ENCODE measurements at regions not wholly inside any gene's neighbourhood (a gene's known extent, or its start where the extent isn't known, plus 50 kb on each side); places are given as distances from the start of the nearest gene placed in this dataset.

DNA sequence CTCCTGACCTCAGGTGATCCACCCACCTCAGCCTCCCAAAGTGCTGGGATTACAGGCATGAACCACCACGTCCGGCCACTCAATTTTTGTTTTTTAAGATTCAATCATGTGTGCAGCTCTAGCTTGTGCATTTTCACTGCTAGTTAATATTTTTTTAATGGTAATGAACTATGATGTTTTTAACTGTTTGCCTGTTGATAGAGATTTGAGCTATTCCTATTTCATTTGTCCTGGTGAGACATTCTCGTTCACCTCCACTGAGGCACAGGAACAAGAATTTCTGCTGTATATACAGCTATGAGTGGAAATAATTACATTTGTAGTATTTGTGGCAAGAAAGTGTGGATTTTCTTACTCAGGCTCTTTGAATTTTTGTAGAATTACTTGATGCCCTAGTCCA, 137.7 kb upstream of the MYOCD start:
- Histone ChIP-seq H3K27ac (ENCODE audit: low read depth, low read length) (no peak overlapping the region), H3K4me2 (ENCODE audit: low read length) (no peak overlapping the region), H3K18ac (ENCODE audit: low read length) (no peak overlapping the region), H3K4me3 (ENCODE audit: low read depth, low read length) (no peak overlapping the region), H3K4me1 (ENCODE audit: control insufficient read depth in 1 of 2, insufficient read depth in 2 of 2, low read length in 2 of 2) (peaks cover 0 to 3% of the 10 kb centered on the region in 2 experiments), H2AK5ac (ENCODE audit: low read length) (no peak overlapping the region), H2AFZ (ENCODE audit: insufficient read depth, low read length, poor library complexity) (no peak overlapping the region), H3K27me3 (ENCODE audit: insufficient read depth, low read length) (no peaks in the 10 kb centered on the region), H4K12ac (ENCODE audit: low read depth, low read length) (no peak overlapping the region), H4K8ac (ENCODE audit: low read depth, low read length) (no peak overlapping the region), H3K4ac (ENCODE audit: low read depth, low read length) (no peak overlapping the region), H3K9ac (ENCODE audit: low read length) (no peak overlapping the region), H3K36me3 (ENCODE audit: control insufficient read depth in 1 of 2, insufficient read depth in 2 of 2, low read length in 2 of 2) (no peaks in the 10 kb centered on the region), H2BK120ac (ENCODE audit: insufficient read depth, low read length, poor library complexity) (no peak overlapping the region), H2BK12ac (ENCODE audit: low read length) (no peak overlapping the region), H3K23ac (ENCODE audit: low read length) (no peak overlapping the region), H3K79me2 (ENCODE audit: control insufficient read depth, insufficient read depth, low read length, poor library complexity) (no peaks in the 10 kb centered on the region), H3K14ac (ENCODE audit: low read length) (no peak overlapping the region), H3K79me1 (ENCODE audit: low read length) (peaks cover 2% of the 10 kb centered on the region), H3K9me3 (ENCODE audit: insufficient read depth, low read depth, low read length) (no peaks in the 10 kb centered on the region), H4K91ac (ENCODE audit: low read depth, low read length) (no peak overlapping the region), H2BK5ac (ENCODE audit: low read depth, low read length, poor library complexity) (no peak overlapping the region)
- no peak for DNase-seq
- WGBS (ENCODE audit: extremely low coverage, insufficient coverage, insufficient read length), result no CpG with 5 or more reads among the region's 3 CpGs

DNA sequence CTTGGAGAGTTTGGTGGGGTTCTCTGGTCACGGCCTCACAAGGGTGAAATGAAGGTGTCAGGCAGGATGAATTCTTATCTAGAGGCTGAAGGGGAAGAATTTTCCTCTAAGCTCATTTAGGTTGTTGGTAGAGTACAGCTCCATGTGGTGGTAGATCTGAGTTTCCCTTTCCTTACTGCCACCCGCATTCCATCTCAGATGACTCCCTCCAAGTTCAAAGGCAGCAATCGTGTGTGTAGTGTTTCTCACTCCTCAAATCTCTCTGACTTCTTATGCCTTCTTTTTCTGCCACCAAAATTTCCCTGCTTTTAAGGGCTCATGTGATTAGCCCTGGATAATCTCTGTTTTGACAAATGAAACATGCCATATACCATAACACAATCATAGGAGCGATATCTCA, 135.5 kb upstream of the MYOCD start:
- no peak overlapping the region for H3K4ac ChIP-seq (ENCODE audit: low read depth, low read length)
- H3K27ac ChIP-seq (ENCODE audit: low read depth, low read length), result no peak overlapping the region
- no peak overlapping the region for H4K12ac ChIP-seq (ENCODE audit: low read depth, low read length)
- no peak overlapping the region for H3K4me3 ChIP-seq (ENCODE audit: low read depth, low read length)
- no peak overlapping the region for H2BK5ac ChIP-seq (ENCODE audit: low read depth, low read length, poor library complexity)
- H3K9ac ChIP-seq (ENCODE audit: low read length), result no peak overlapping the region
- H3K4me1 ChIP-seq (ENCODE audit: control insufficient read depth in 1 of 2, insufficient read depth in 2 of 2, low read length in 2 of 2), result no peaks in the 10 kb centered on the region
- H3K4me2 ChIP-seq (ENCODE audit: low read length), result no peak overlapping the region
- H4K91ac ChIP-seq (ENCODE audit: low read depth, low read length), result no peak overlapping the region
- no peak for DNase-seq
- no peak overlapping the region for H3K23ac ChIP-seq (ENCODE audit: low read length)
- H3K79me2 ChIP-seq (ENCODE audit: control insufficient read depth, insufficient read depth, low read length, poor library complexity), result no peaks in the 10 kb centered on the region
- H3K14ac ChIP-seq (ENCODE audit: low read length), result no peak overlapping the region
- H2BK120ac ChIP-seq (ENCODE audit: insufficient read depth, low read length, poor library complexity), result no peak overlapping the region
- no peaks in the 10 kb centered on the region for H3K9me3 ChIP-seq (ENCODE audit: insufficient read depth, low read depth, low read length)
- no peaks in the 10 kb centered on the region for H3K79me1 ChIP-seq (ENCODE audit: low read length)
- H2BK12ac ChIP-seq (ENCODE audit: low read length), result no peak overlapping the region
- H2AFZ ChIP-seq (ENCODE audit: insufficient read depth, low read length, poor library complexity), result no peak overlapping the region
- WGBS (ENCODE audit: extremely low coverage, insufficient coverage, insufficient read length), result no CpG with 5 or more reads among the region's 4 CpGs
- H3K36me3 ChIP-seq (ENCODE audit: control insufficient read depth in 1 of 2, insufficient read depth in 2 of 2, low read length in 2 of 2), result no peaks in the 10 kb centered on the region
- no peak overlapping the region for H4K8ac ChIP-seq (ENCODE audit: low read depth, low read length)
- no peaks in the 10 kb centered on the region for H3K27me3 ChIP-seq (ENCODE audit: insufficient read depth, low read length)
- no peak overlapping the region for H2AK5ac ChIP-seq (ENCODE audit: low read length)
- no peak overlapping the region for H3K18ac ChIP-seq (ENCODE audit: low read length)

DNA sequence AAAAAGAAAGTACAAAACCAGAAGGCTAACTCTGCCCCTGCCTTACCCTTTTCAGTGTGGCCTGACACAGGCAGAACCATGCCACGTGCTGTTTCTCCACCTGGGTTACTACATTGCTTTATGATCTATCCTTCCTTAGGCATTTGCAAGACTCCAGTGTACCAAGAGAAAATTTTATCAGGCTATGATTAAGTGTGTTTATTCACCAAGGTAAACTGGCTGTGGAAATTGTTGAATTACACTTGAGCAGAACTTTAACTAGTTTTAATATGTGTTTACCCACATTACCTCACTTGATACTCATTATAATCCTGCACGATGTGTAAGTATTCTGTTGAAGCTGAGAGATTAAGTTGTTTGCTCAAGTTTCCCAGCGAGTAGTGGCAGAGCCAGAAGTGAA, 129.7 kb upstream of the MYOCD start:
- Histone ChIP-seq H3K4me2 (ENCODE audit: low read length) (no peak overlapping the region), H4K12ac (ENCODE audit: low read depth, low read length) (no peak overlapping the region), H3K18ac (ENCODE audit: low read length) (no peak overlapping the region), H3K14ac (ENCODE audit: low read length) (no peak overlapping the region), H2AK5ac (ENCODE audit: low read length) (no peak overlapping the region), H3K9ac (ENCODE audit: low read length) (no peak overlapping the region), H2BK12ac (ENCODE audit: low read length) (no peak overlapping the region), H3K23ac (ENCODE audit: low read length) (no peak overlapping the region), H3K4ac (ENCODE audit: low read depth, low read length) (no peak overlapping the region), H3K79me1 (ENCODE audit: low read length) (no peaks in the 10 kb centered on the region), H3K36me3 (ENCODE audit: control insufficient read depth in 1 of 2, insufficient read depth in 2 of 2, low read length in 2 of 2) (no peaks in the 10 kb centered on the region), H4K8ac (ENCODE audit: low read depth, low read length) (no peak overlapping the region), H2AFZ (ENCODE audit: insufficient read depth, low read length, poor library complexity) (no peak overlapping the region), H4K91ac (ENCODE audit: low read depth, low read length) (no peak overlapping the region), H3K9me3 (ENCODE audit: insufficient read depth, low read depth, low read length) (no peaks in the 10 kb centered on the region), H3K79me2 (ENCODE audit: control insufficient read depth, insufficient read depth, low read length, poor library complexity) (no peaks in the 10 kb centered on the region), H3K4me3 (ENCODE audit: low read depth, low read length) (no peak overlapping the region), H3K27me3 (ENCODE audit: insufficient read depth, low read length) (no peaks in the 10 kb centered on the region), H3K4me1 (ENCODE audit: control insufficient read depth in 1 of 2, insufficient read depth in 2 of 2, low read length in 2 of 2) (no peaks in the 10 kb centered on the region), H3K27ac (ENCODE audit: low read depth, low read length) (no peak overlapping the region), H2BK5ac (ENCODE audit: low read depth, low read length, poor library complexity) (no peak overlapping the region), H2BK120ac (ENCODE audit: insufficient read depth, low read length, poor library complexity) (no peak overlapping the region)
- WGBS (ENCODE audit: extremely low coverage, insufficient coverage, insufficient read length), result no CpG with 5 or more reads among the region's 3 CpGs
- DNase-seq, result no peak

DNA sequence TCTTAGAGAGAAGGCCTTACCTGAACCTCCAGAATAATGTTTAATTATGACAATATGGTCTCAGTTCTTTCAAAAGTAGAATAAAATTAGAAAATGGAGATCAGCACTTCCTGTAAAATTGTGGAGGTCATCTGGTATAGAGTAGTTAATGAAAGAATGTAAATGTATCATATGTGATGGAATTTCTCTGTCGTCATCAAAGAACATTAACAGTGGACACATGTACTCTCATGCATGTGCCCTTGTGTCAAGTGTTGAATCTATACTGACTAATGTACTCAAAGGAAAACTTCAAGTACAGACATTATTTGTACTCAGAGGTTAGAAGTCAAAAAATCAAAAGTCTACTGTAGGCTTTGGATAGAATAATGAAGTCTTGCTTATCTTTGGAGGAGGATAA, 129.2 kb upstream of the MYOCD start:
- no peak overlapping the region for H3K27ac ChIP-seq (ENCODE audit: low read depth, low read length)
- no peaks in the 10 kb centered on the region for H3K27me3 ChIP-seq (ENCODE audit: insufficient read depth, low read length)
- no peak overlapping the region for H2BK120ac ChIP-seq (ENCODE audit: insufficient read depth, low read length, poor library complexity)
- no CpG with 5 or more reads among the region's 1 CpG for WGBS (ENCODE audit: extremely low coverage, insufficient coverage, insufficient read length)
- no peaks in the 10 kb centered on the region for H3K36me3 ChIP-seq (ENCODE audit: control insufficient read depth in 1 of 2, insufficient read depth in 2 of 2, low read length in 2 of 2)
- H2AK5ac ChIP-seq (ENCODE audit: low read length), result no peak overlapping the region
- no peak for DNase-seq
- H4K91ac ChIP-seq (ENCODE audit: low read depth, low read length), result no peak overlapping the region
- no peaks in the 10 kb centered on the region for H3K4me1 ChIP-seq (ENCODE audit: control insufficient read depth in 1 of 2, insufficient read depth in 2 of 2, low read length in 2 of 2)
- H2BK5ac ChIP-seq (ENCODE audit: low read depth, low read length, poor library complexity), result no peak overlapping the region
- H3K4me2 ChIP-seq (ENCODE audit: low read length), result no peak overlapping the region
- no peaks in the 10 kb centered on the region for H3K79me2 ChIP-seq (ENCODE audit: control insufficient read depth, insufficient read depth, low read length, poor library complexity)
- no peak overlapping the region for H4K8ac ChIP-seq (ENCODE audit: low read depth, low read length)
- H3K4me3 ChIP-seq (ENCODE audit: low read depth, low read length), result no peak overlapping the region
- no peaks in the 10 kb centered on the region for H3K9me3 ChIP-seq (ENCODE audit: insufficient read depth, low read depth, low read length)
- no peak overlapping the region for H2BK12ac ChIP-seq (ENCODE audit: low read length)
- H2AFZ ChIP-seq (ENCODE audit: insufficient read depth, low read length, poor library complexity), result no peak overlapping the region
- H3K79me1 ChIP-seq (ENCODE audit: low read length), result no peaks in the 10 kb centered on the region
- no peak overlapping the region for H3K14ac ChIP-seq (ENCODE audit: low read length)
- H3K23ac ChIP-seq (ENCODE audit: low read length), result no peak overlapping the region
- no peak overlapping the region for H3K18ac ChIP-seq (ENCODE audit: low read length)
- no peak overlapping the region for H3K4ac ChIP-seq (ENCODE audit: low read depth, low read length)
- H3K9ac ChIP-seq (ENCODE audit: low read length), result no peak overlapping the region
- H4K12ac ChIP-seq (ENCODE audit: low read depth, low read length), result no peak overlapping the region
